ENCODE measurements at regions not wholly inside any gene's neighbourhood (a gene's known extent, or its start where the extent isn't known, plus 50 kb on each side); places are given as distances from the start of the nearest gene placed in this dataset.

DNA sequence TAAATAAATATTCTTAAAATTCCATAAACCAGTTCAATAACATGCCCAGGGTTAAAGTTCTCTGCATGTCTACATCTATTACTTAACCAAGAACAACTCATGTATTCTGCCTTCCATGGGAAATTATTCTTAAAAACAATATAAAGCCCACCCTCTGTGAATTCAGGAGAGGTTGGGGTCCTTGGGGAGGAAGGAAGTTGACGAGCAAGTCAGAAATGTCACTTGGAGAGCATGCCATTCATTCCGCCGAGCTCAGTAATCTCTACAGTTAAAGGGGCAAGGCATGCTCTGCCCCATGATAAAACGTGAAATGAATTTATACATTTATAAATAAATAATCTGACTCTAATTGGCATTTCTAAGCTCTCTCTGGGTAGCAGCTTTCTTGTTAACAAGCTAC, 405.1 kb downstream of the TOX3 start:
- H3K9me3 Mint-ChIP-seq (ENCODE audit: unreplicated experiment) = no peaks in the 10 kb centered on the region
- no peak overlapping the region for H3K27ac Mint-ChIP-seq (ENCODE audit: unreplicated experiment)
- H3K4me1 Mint-ChIP-seq (ENCODE audit: low read depth, unreplicated experiment) = no peaks in the 10 kb centered on the region
- TF ChIP-seq, protein P1, sequence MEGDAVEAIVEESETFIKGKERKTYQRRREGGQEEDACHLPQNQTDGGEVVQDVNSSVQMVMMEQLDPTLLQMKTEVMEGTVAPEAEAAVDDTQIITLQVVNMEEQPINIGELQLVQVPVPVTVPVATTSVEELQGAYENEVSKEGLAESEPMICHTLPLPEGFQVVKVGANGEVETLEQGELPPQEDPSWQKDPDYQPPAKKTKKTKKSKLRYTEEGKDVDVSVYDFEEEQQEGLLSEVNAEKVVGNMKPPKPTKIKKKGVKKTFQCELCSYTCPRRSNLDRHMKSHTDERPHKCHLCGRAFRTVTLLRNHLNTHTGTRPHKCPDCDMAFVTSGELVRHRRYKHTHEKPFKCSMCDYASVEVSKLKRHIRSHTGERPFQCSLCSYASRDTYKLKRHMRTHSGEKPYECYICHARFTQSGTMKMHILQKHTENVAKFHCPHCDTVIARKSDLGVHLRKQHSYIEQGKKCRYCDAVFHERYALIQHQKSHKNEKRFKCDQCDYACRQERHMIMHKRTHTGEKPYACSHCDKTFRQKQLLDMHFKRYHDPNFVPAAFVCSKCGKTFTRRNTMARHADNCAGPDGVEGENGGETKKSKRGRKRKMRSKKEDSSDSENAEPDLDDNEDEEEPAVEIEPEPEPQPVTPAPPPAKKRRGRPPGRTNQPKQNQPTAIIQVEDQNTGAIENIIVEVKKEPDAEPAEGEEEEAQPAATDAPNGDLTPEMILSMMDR (IDR thresholded peaks at IDR 0.05; ENCODE audit: partially characterized antibody, unreplicated experiment) = no peak
- H3K27me3 Mint-ChIP-seq (ENCODE audit: unreplicated experiment) = peaks cover 3% of the 10 kb centered on the region
- DNase-seq = no peak
- no peaks in the 10 kb centered on the region for H3K36me3 Mint-ChIP-seq (ENCODE audit: unreplicated experiment)
- H3K4me3 Mint-ChIP-seq (ENCODE audit: unreplicated experiment) = no peak overlapping the region

DNA sequence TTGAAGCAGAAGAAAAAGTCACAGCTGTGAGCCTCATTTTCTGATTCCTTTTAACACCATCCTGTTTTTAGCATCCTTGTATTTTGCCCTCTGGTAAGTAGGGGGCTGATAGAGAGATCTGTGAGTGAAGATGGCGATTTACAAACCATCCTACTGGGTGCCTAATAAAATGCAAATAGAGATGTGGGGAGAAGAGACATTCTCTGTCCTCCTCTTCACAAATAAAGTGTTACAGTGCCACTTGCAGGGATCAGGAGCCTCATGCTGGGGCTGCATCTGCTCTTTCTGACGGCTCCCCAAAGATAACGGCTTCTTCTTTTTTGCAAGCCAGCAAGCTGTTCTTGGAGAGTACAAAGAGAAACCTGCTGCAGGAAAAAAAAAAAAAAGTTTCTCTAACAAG, 418.6 kb downstream of the TOX3 start:
- H3K36me3 Mint-ChIP-seq (ENCODE audit: unreplicated experiment) = no peaks in the 10 kb centered on the region
- no peak overlapping the region for H3K4me3 Mint-ChIP-seq (ENCODE audit: unreplicated experiment)
- no peaks in the 10 kb centered on the region for H3K4me1 Mint-ChIP-seq (ENCODE audit: low read depth, unreplicated experiment)
- DNase-seq = no peak
- peaks cover 2% of the 10 kb centered on the region for H3K9me3 Mint-ChIP-seq (ENCODE audit: unreplicated experiment)
- TF ChIP-seq, protein P1 (IDR thresholded peaks at IDR 0.05; ENCODE audit: partially characterized antibody, unreplicated experiment) = no peak
- H3K27ac Mint-ChIP-seq (ENCODE audit: unreplicated experiment) = no peak overlapping the region
- peaks cover under 1% of the 10 kb centered on the region for H3K27me3 Mint-ChIP-seq (ENCODE audit: unreplicated experiment)

DNA sequence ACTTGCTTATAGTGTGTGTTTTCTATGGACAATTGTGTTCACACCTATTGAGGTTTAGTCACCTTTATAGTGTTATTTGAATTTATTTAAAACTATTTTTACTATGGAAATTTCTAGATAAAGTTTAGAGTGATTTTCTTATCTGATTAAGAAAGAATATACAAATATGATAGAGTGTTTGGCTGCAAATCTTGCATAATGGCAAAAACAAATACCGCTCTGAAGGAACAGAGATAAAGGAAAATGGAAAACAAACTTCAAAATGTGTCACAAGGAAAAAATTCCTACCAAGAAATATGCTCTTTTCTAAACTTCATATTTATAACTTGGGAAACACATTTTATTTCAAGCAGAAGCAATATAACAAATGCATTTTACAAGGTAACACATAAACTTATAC, 423.1 kb downstream of the TOX3 start:
- Mint-ChIP-seq H3K27ac (ENCODE audit: unreplicated experiment) (no peak overlapping the region), H3K4me3 (ENCODE audit: unreplicated experiment) (no peak overlapping the region), H3K36me3 (ENCODE audit: unreplicated experiment) (peaks cover 11% of the 10 kb centered on the region), H3K4me1 (ENCODE audit: low read depth, unreplicated experiment) (no peaks in the 10 kb centered on the region), H3K9me3 (ENCODE audit: unreplicated experiment) (peaks cover 4% of the 10 kb centered on the region), H3K27me3 (ENCODE audit: unreplicated experiment) (no peaks in the 10 kb centered on the region)
- DNase-seq = no peak
- TF ChIP-seq, protein P1 (IDR thresholded peaks at IDR 0.05; ENCODE audit: partially characterized antibody, unreplicated experiment) = no peak

DNA sequence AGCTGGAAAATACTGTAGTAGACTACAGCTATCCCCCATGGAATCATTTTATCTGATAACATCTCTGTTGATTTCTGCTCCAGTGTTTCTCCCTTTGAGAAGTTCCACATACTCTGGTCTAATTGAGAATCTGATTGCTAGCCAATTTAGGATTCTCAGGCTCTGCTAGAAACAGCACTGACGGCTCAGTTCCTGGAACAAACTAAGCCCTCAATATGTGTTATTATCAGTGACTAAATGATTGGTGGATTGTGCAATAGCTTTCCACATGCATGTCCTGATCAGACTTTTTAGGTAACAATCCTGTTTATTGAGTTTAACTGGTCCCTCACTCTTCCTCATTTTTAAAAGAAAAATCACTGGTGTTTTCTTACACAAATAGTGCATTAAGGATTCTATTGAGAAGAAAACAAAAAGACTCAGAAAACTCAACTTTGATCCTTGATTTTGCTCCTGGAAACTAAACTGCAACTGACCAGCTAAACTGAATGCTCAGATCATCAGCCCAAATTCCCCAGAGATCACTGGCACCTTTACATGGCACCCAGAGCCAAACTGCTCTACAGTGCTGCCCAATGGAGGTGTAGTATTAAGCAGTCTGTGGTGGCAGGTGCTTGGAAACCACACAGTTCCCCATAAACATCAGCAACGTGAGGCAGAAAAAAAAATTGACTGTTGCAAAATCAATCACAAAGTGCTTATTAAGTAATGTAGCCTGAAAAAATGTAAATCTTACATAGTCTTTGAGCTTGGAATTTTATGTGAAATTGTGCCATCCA, 423.7 kb downstream of the TOX3 start:
- Mint-ChIP-seq H3K27me3 (ENCODE audit: unreplicated experiment) (no peaks in the 10 kb centered on the region), H3K27ac (ENCODE audit: unreplicated experiment) (no peak overlapping the region), H3K4me3 (ENCODE audit: unreplicated experiment) (no peak overlapping the region), H3K9me3 (ENCODE audit: unreplicated experiment) (peaks cover 4% of the 10 kb centered on the region), H3K4me1 (ENCODE audit: low read depth, unreplicated experiment) (no peaks in the 10 kb centered on the region), H3K36me3 (ENCODE audit: unreplicated experiment) (peaks cover 11% of the 10 kb centered on the region)
- TF ChIP-seq, protein P1 (IDR thresholded peaks at IDR 0.05; ENCODE audit: partially characterized antibody, unreplicated experiment) = no peak
- no peak for DNase-seq

DNA sequence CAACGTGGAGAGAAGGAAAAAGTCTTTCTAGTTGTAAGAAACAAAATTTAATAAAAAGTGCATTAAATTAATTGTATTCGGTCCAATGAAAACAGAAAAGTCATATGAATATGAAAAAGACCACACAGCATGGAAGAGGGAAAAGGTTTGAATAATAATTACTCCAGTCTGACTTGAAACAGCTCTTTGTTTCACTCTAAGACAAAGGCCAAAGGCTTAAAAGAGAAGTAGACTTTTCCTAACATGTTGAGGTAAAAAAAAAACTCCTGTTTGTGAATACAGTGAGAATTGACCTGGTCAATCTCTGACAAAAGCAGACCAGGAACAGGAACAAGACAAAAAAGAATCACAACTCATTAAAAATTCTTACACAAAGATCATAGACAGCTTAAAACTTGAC, 429.8 kb downstream of the TOX3 start:
- peaks cover 11% of the 10 kb centered on the region for H3K36me3 Mint-ChIP-seq (ENCODE audit: unreplicated experiment)
- peaks cover 2% of the 10 kb centered on the region for H3K9me3 Mint-ChIP-seq (ENCODE audit: unreplicated experiment)
- DNase-seq = no peak
- H3K4me3 Mint-ChIP-seq (ENCODE audit: unreplicated experiment) = no peak overlapping the region
- TF ChIP-seq, protein P1 (IDR thresholded peaks at IDR 0.05; ENCODE audit: partially characterized antibody, unreplicated experiment) = no peak
- no peak overlapping the region for H3K27ac Mint-ChIP-seq (ENCODE audit: unreplicated experiment)
- no peaks in the 10 kb centered on the region for H3K4me1 Mint-ChIP-seq (ENCODE audit: low read depth, unreplicated experiment)
- H3K27me3 Mint-ChIP-seq (ENCODE audit: unreplicated experiment) = no peaks in the 10 kb centered on the region

All from glutamatergic neuron (in vitro differentiated cells).